HepG2 (cell line): ENCODE measurements at regions not wholly inside any gene's neighbourhood (a gene's known extent, or its start where the extent isn't known, plus 50 kb on each side); places are given as distances from the start of the nearest gene placed in this dataset.

Experiments used
- ATAC-seq: fragments of 200-7000 bp; cut with Tn5 transposase; 3 replicates; pipeline ENCODE4 v1.9.1; 2020; ENCODE audit warnings: mild to moderate bottlenecking, moderate library complexity
- BruUV-seq: library from RNA; stranded (reverse); fragments of 400-500 nt; replicated peaks from 2 replicates; lab custom pipeline; 2021; lab: Mats Ljungman, UMichigan
- CTCF ChIA-PET: fragments of 300-600 bp; formaldehyde crosslinking; extraction: SDS; loops from one replicate; lab custom pipeline; 2021; ENCODE audit warnings: low total read pairs, inconsistent platforms, low intra/inter-chr PET ratio; lab: Yijun Ruan, JAX
- POLR2A ChIA-PET: fragments of 350-600 bp; sonication (Branson Sonifier 250); formaldehyde crosslinking; loops from one replicate; lab custom pipeline; 2020; ENCODE audit warnings: antibody characterized with exemption, inconsistent platforms; lab: Yijun Ruan, JAX
- DNase-seq: peaks from one replicate; pipeline ENCODE4 v3.0.0-alpha.2; 2015; ENCODE audit warnings: low spot score
- FAIRE-seq: peaks from 3 replicates; lab custom pipeline; 2011; peaks lifted over from hg19 to GRCh38; lab: Jason Lieb, UNC
- H2AFZ ChIP-seq: one replicate; pipeline ENCODE4 v1.6.1; 2011; ENCODE audit warnings: low read length, inconsistent platforms
- H3K27ac ChIP-seq: fragments of 300-600 bp; 3 replicates; pipeline ENCODE4 v1.8.0; 2011; ENCODE audit warnings: mixed run types, mild to moderate bottlenecking, mixed read lengths, low read length, inconsistent platforms; ENCODE audit not compliant: insufficient read depth; ENCODE audit errors: extremely low read length
- H3K27me3 ChIP-seq, 2 experiments: fragments of 200-600 bp in 1 of 2; 2 replicates in 1 of 2; 3 replicates in 1 of 2; pipeline versions ENCODE4 v1.6.0 to v1.8.0; 2011; ENCODE audit warnings: low read length in 2 of 2, mild to moderate bottlenecking in 2 of 2, moderate library complexity in 2 of 2, inconsistent platforms in 1 of 2; ENCODE audit not compliant: insufficient read depth in 2 of 2, control insufficient read depth in 1 of 2
- H3K36me3 ChIP-seq, 2 experiments: fragments of 200-600 bp in 1 of 2; replicated peaks in 1 of 2; 2 replicates in 1 of 2; 3 replicates in 1 of 2; pipeline versions ENCODE4 v1.5.1 to v1.8.0; 2011; ENCODE audit warnings: low read length in 2 of 2, inconsistent platforms in 1 of 2; ENCODE audit not compliant: insufficient read depth in 2 of 2, control insufficient read depth in 1 of 2
- H3K4me1 ChIP-seq: 2 replicates; pipeline ENCODE4 v1.5.1; 2012; ENCODE audit warnings: low read length, inconsistent platforms; ENCODE audit not compliant: insufficient read depth
- H3K4me2 ChIP-seq: 2 replicates; pipeline ENCODE4 v1.6.0; 2011; ENCODE audit warnings: low read depth, low read length, inconsistent platforms
- H3K4me3 ChIP-seq, 3 experiments: fragments of 200-600 bp in 1 of 3; sonication (generic), shearing (Covaris generic) in 1 of 3; replicated peaks in 1 of 3; 2 replicates each; pipeline ENCODE4 v1.5.1; 2011 to 2016; ENCODE audit warnings: low read length in 3 of 3, inconsistent platforms in 2 of 3, low read depth in 2 of 3, mild to moderate bottlenecking in 2 of 3, control low read depth in 1 of 3, mixed read lengths in 1 of 3; ENCODE audit not compliant: insufficient read depth in 1 of 3
- H3K79me2 ChIP-seq: one replicate; pipeline ENCODE4 v1.6.1; 2011; ENCODE audit warnings: low read length, inconsistent platforms; ENCODE audit not compliant: insufficient read depth
- H3K9ac ChIP-seq: 2 replicates; pipeline ENCODE4 v1.6.0; 2011; ENCODE audit warnings: mild to moderate bottlenecking, low read depth, low read length, inconsistent platforms; ENCODE audit not compliant: insufficient read depth
- H3K9me3 ChIP-seq: 2 replicates; pipeline ENCODE4 v1.5.1; 2012; ENCODE audit warnings: mild to moderate bottlenecking, low read length
- H4K20me1 ChIP-seq: 2 replicates; pipeline ENCODE4 v1.6.0; 2011; ENCODE audit warnings: inconsistent platforms, mild to moderate bottlenecking, low read length, moderate library complexity; ENCODE audit not compliant: insufficient read depth
- CREB1 ChIP-seq, 2 experiments: fragments of 450-650 bp in 1 of 2; IDR thresholded peaks; 2 replicates each; pipeline ENCODE4 v1.6.1; 2016 to 2017; ENCODE audit warnings: control low read depth in 1 of 2, mild to moderate bottlenecking in 1 of 2, missing compliant biosample characterization in 1 of 2, missing genetic modification characterization in 1 of 2
- ZBTB20 ChIP-seq: sonication (generic); formaldehyde crosslinking; IDR thresholded peaks from 2 replicates; pipeline ENCODE4 v1.8.1; 2023; ENCODE audit warnings: missing genetic modification reagents, low read depth, mild to moderate bottlenecking, borderline replicate concordance
- ZNF121 ChIP-seq: sonication (generic); formaldehyde crosslinking; IDR thresholded peaks from 2 replicates; pipeline ENCODE4 v1.5.0; 2020; ENCODE audit warnings: mild to moderate bottlenecking, missing genetic modification reagents
- ZNF781 ChIP-seq: sonication (generic); formaldehyde crosslinking; IDR thresholded peaks from 2 replicates; pipeline ENCODE4 v1.5.1; 2020; ENCODE audit warnings: borderline replicate concordance, mild to moderate bottlenecking, missing genetic modification reagents; ENCODE audit errors: not compliant biosample characterization
- WGBS: methylation state at CpG from one replicate; pipeline ENCODE4 v1.1.6; 2017; ENCODE audit warnings: low lambda C conversion rate; 5-methylcytosine and 5-hydroxymethylcytosine counted together
- in situ Hi-C: cut with HindIII; loops from 2 replicates; pipeline ENCODE4 v1.10.0; 2017; ENCODE audit warnings: low pct_unique_long_range_greater_than_20kb; ENCODE audit not compliant: extremely low pct_ligation_motif_present
- intact Hi-C: fragments of 100-400 bp; cut with micrococcal nuclease; formaldehyde crosslinking; loops from one replicate; pipeline ENCODE4 v1.10.0; 2022; ENCODE audit not compliant: unreplicated experiment
- TF ChIP-seq, protein P1 (sequence below): sonication (generic); formaldehyde crosslinking; IDR thresholded peaks from 2 replicates; pipeline ENCODE4 v1.4.0; 2020; ENCODE audit warnings: missing genetic modification reagents, borderline replicate concordance
- TF ChIP-seq, protein P2 (sequence below): sonication (generic); formaldehyde crosslinking; IDR thresholded peaks from 2 replicates; pipeline ENCODE4 v1.4.0; 2020; ENCODE audit warnings: missing genetic modification reagents
- TF ChIP-seq, protein P3 (sequence below): sonication (generic); formaldehyde crosslinking; IDR thresholded peaks from 2 replicates; pipeline ENCODE4 v1.4.0; 2020; ENCODE audit warnings: missing genetic modification reagents, borderline replicate concordance
- TF ChIP-seq, protein P4 (sequence below): sonication (generic); formaldehyde crosslinking; IDR thresholded peaks from 2 replicates; pipeline ENCODE4 v1.8.0; 2022; ENCODE audit warnings: low read depth, missing genetic modification reagents

DNA sequence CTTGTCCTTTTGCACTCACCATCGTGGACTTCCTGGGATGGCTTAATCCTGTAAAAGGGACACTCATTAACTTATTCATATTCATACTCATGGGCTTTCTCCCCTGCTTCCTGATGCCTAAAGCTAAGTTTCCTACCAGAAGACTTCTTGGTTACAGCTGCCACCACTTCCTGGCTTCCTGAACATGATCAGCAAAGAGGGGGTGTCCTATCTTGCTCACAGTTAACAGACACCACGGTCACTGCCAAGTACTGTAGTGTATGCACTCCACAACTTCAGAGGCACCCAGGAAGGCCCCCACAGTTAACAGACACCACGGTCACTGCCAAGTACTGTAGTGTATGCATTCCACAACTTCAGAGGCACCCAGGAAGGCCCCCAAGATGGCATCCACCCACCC is 177.8 kb downstream of the SIPA1L2 start (continued):
- TF ChIP-seq, protein P1, sequence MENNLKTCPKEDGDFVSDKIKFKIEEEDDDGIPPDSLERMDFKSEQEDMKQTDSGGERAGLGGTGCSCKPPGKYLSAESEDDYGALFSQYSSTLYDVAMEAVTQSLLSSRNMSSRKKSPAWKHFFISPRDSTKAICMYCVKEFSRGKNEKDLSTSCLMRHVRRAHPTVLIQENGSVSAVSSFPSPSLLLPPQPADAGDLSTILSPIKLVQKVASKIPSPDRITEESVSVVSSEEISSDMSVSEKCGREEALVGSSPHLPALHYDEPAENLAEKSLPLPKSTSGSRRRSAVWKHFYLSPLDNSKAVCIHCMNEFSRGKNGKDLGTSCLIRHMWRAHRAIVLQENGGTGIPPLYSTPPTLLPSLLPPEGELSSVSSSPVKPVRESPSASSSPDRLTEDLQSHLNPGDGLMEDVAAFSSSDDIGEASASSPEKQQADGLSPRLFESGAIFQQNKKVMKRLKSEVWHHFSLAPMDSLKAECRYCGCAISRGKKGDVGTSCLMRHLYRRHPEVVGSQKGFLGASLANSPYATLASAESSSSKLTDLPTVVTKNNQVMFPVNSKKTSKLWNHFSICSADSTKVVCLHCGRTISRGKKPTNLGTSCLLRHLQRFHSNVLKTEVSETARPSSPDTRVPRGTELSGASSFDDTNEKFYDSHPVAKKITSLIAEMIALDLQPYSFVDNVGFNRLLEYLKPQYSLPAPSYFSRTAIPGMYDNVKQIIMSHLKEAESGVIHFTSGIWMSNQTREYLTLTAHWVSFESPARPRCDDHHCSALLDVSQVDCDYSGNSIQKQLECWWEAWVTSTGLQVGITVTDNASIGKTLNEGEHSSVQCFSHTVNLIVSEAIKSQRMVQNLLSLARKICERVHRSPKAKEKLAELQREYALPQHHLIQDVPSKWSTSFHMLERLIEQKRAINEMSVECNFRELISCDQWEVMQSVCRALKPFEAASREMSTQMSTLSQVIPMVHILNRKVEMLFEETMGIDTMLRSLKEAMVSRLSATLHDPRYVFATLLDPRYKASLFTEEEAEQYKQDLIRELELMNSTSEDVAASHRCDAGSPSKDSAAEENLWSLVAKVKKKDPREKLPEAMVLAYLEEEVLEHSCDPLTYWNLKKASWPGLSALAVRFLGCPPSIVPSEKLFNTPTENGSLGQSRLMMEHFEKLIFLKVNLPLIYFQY (CRISPR knock-in tag): no peak
- TF ChIP-seq ZNF781 (CRISPR knock-in tag) (no peak), CREB1 (IDR thresholded peaks at IDR 0.05) (no peak), CREB1 (CRISPR knock-in tag; IDR thresholded peaks at IDR 0.05) (no peak)

DNA sequence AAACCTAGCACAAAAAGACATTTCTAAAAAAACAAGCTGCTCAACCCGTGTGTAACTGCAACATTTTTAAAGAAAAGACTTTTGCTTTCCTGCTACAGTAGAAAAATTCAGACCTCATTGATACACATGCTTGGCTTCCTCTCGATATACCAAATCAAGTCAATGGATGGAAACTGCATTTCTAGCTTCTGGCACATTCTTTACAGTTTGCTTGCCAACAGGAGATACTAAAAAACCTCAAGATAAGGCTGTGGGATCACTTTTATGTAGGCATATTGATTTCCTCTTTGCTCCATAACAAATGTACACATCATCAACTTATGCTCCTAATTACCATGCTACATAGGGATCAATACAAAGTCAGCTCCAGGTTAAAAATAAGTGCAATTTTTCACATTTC is 178.4 kb downstream of the SIPA1L2 start:
- CTCF ChIA-PET: no interaction called here
- Histone ChIP-seq H3K79me2 (no peaks in the 10 kb centered on the region), H3K27me3 (peaks cover 0 to 3% of the 10 kb centered on the region in 2 experiments; a peak in 2 of 5 replicates), H3K36me3 (no peaks in the 10 kb centered on the region), H3K9me3 (no peaks in the 10 kb centered on the region), H3K4me1 (no peaks in the 10 kb centered on the region), H3K4me3 (no peak overlapping the region), H2AFZ (no peak overlapping the region), H3K9ac (no peak overlapping the region), H3K27ac (no peak overlapping the region), H3K4me2 (no peak overlapping the region), H4K20me1 (no peaks in the 10 kb centered on the region)
- intact Hi-C loops: no loop called here
- POLR2A ChIA-PET: no interaction called here
- WGBS: 3% methylated on average over 2 of the region's 2 CpGs
- in situ Hi-C loops: no loop called here
- FAIRE-seq (no peak), ATAC-seq (no peak), DNase-seq (no peak)
- no TSS peak for BruUV-seq
- no peak for TF ChIP-seq ZBTB20 (CRISPR knock-in tag)
- TF ChIP-seq, protein P2, sequence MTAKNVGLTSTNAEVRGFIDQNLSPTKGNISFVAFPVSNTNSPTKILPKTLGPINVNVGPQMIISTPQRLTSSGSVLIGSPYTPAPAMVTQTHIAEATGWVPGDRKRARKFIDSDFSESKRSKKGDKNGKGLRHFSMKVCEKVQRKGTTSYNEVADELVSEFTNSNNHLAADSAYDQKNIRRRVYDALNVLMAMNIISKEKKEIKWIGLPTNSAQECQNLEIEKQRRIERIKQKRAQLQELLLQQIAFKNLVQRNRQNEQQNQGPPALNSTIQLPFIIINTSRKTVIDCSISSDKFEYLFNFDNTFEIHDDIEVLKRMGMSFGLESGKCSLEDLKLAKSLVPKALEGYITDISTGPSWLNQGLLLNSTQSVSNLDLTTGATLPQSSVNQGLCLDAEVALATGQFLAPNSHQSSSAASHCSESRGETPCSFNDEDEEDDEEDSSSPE (CRISPR knock-in tag): no peak
- TF ChIP-seq, protein P3, sequence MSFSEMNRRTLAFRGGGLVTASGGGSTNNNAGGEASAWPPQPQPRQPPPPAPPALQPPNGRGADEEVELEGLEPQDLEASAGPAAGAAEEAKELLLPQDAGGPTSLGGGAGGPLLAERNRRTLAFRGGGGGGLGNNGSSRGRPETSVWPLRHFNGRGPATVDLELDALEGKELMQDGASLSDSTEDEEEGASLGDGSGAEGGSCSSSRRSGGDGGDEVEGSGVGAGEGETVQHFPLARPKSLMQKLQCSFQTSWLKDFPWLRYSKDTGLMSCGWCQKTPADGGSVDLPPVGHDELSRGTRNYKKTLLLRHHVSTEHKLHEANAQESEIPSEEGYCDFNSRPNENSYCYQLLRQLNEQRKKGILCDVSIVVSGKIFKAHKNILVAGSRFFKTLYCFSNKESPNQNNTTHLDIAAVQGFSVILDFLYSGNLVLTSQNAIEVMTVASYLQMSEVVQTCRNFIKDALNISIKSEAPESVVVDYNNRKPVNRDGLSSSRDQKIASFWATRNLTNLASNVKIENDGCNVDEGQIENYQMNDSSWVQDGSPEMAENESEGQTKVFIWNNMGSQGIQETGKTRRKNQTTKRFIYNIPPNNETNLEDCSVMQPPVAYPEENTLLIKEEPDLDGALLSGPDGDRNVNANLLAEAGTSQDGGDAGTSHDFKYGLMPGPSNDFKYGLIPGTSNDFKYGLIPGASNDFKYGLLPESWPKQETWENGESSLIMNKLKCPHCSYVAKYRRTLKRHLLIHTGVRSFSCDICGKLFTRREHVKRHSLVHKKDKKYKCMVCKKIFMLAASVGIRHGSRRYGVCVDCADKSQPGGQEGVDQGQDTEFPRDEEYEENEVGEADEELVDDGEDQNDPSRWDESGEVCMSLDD (CRISPR knock-in tag): no peak
- TF ChIP-seq, protein P4, sequence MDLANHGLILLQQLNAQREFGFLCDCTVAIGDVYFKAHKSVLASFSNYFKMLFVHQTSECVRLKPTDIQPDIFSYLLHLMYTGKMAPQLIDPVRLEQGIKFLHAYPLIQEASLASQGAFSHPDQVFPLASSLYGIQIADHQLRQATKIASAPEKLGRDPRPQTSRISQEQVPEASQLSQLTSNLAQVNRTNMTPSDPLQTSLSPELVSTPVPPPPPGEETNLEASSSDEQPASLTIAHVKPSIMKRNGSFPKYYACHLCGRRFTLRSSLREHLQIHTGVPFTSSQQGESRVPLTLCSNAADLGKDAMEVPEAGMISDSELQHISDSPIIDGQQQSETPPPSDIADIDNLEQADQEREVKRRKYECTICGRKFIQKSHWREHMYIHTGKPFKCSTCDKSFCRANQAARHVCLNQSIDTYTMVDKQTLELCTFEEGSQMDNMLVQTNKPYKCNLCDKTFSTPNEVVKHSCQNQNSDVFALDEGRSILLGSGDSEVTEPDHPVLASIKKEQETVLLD (CRISPR knock-in tag): no peak
- TF ChIP-seq ZNF121 (CRISPR knock-in tag): no peak
